BJ (cell line): ENCODE measurements at regions not wholly inside any gene's neighbourhood (a gene's known extent, or its start where the extent isn't known, plus 50 kb on each side); places are given as distances from the start of the nearest gene placed in this dataset.

Experiments
- CTCF ChIA-PET: fragments of 350-600 bp; formaldehyde crosslinking; extraction: SDS; loops from one replicate; lab custom pipeline; 2021; ENCODE audit warnings: antibody characterized with exemption, inconsistent platforms; lab: Yijun Ruan, JAX
- POLR2A ChIA-PET: fragments of 300-600 bp; sonication (Branson Sonifier 250); formaldehyde crosslinking; extraction: SDS; loops from one replicate; lab custom pipeline; 2021; ENCODE audit warnings: antibody characterized with exemption; lab: Charles Lee
- DNase-seq: peaks from one replicate; pipeline ENCODE4 v3.0.0-alpha.2; 2011; ENCODE audit warnings: low read depth
- H3K27me3 ChIP-seq: 2 replicates; pipeline ENCODE4 v1.6.0; 2011; ENCODE audit warnings: low read length; ENCODE audit not compliant: control insufficient read depth, insufficient read depth
- H3K36me3 ChIP-seq: 2 replicates; pipeline ENCODE4 v1.5.1; 2011; ENCODE audit warnings: low read length; ENCODE audit not compliant: control insufficient read depth, insufficient read depth
- H3K4me3 ChIP-seq: 2 replicates; pipeline ENCODE4 v1.5.1; 2011; ENCODE audit warnings: low read depth, mild to moderate bottlenecking, control low read depth, low read length
- TF ChIP-seq, protein P1 (sequence below): IDR thresholded peaks from 2 replicates; pipeline ENCODE4 v1.5.1; 2011; ENCODE audit warnings: low read depth, mild to moderate bottlenecking, control low read depth, inconsistent platforms, low read length, moderate library complexity; ENCODE audit not compliant: insufficient read depth

DNA sequence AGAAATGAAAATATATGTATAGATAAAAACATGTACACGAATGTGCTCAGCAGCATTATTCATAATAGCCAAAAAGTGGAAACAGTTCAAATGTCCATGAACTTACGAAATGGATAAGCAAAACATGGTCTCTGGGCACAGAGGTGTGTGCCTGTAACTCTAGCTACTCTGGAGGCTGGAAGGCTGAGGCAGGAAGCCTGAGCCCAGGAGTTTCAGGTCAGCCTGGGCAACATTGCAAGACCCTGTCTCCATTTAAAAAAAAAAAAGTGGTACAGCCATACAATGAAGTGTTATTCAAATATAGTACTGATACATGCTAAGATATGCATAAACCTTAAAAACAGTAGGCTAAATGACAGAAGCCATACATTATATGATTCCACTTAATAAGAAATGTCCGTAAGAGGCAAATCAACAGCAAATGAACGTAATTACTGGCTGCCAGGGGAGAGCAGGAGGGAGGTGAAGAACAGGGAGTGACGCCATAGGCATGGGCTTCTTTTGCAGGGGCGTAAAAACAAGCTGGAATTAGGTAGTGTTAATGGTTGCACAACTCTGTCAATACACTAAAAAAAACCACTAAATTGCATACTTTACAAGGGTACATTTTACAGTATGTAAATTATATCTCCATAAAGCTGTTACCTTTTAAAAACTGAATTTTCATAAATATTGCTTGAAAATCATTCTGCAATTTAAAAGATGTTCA is 87.2 kb upstream of the PLEKHM1 start:
- POLR2A ChIA-PET: no interaction called here

DNA sequence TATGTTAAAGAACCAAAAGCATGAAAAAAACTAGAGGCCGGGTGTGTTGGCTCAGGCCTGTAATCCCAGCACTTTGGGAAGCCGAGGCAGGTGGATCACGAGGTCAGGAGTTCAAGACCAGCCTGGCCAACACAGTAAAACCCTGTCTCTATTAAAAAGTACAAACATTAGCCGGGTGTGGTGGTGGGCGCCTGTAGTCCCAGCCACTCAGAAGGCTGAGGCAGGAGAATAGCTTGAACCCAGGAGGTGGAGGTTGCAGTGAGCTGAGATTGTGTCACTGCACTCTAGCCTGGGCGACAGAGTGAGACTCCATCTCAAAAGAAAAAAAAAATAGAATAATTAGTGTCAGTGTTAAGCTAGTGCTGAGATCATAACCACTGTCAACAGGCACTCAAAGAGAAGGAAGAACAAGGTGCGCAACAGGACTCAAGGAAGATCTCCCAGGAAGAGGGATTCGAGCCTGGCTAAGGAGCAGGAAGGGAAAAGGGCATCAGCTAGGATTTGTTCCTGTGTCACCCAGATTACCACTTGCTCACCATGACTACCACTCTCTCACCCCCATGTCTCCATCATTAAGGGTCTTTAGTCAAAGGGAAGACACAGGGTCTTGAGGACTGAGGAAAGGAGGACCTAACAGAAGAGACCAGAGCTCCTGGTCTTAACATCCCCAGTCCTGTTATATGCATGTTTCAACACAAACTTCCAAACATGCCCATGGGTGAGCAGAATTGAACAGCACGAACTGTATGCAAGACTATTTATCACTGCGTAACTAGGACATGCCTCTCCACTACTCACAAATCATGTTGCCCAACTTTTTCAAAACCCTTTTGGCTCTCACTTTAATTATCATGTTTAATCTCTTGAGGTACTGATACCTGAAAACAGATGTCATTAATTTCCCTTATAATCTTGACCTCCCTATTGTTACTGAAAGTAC is 88.3 kb upstream of the PLEKHM1 start:
- CTCF ChIA-PET: interaction anchor here (0.5 to 0.9 kb wide), 3 partner anchors 15 to 708 kb away, joined by 3 read pairs; partner anchors contain the start of gene KANSL1
- H3K4me3 ChIP-seq: no peak overlapping the region
- TF ChIP-seq, protein P1, sequence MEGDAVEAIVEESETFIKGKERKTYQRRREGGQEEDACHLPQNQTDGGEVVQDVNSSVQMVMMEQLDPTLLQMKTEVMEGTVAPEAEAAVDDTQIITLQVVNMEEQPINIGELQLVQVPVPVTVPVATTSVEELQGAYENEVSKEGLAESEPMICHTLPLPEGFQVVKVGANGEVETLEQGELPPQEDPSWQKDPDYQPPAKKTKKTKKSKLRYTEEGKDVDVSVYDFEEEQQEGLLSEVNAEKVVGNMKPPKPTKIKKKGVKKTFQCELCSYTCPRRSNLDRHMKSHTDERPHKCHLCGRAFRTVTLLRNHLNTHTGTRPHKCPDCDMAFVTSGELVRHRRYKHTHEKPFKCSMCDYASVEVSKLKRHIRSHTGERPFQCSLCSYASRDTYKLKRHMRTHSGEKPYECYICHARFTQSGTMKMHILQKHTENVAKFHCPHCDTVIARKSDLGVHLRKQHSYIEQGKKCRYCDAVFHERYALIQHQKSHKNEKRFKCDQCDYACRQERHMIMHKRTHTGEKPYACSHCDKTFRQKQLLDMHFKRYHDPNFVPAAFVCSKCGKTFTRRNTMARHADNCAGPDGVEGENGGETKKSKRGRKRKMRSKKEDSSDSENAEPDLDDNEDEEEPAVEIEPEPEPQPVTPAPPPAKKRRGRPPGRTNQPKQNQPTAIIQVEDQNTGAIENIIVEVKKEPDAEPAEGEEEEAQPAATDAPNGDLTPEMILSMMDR: no peak
- DNase-seq: no peak
- POLR2A ChIA-PET: no interaction called here
- no peaks in the 10 kb centered on the region for H3K36me3 ChIP-seq
- no peaks in the 10 kb centered on the region for H3K27me3 ChIP-seq

More for the DNA sequence above, 87.2 kb upstream of the PLEKHM1 start:
- H3K4me3 ChIP-seq: no peak overlapping the region
- H3K36me3 ChIP-seq: no peaks in the 10 kb centered on the region
- CTCF ChIA-PET: no interaction called here
- H3K27me3 ChIP-seq: no peaks in the 10 kb centered on the region
- DNase-seq: no peak
- TF ChIP-seq, protein P1: no peak

DNA sequence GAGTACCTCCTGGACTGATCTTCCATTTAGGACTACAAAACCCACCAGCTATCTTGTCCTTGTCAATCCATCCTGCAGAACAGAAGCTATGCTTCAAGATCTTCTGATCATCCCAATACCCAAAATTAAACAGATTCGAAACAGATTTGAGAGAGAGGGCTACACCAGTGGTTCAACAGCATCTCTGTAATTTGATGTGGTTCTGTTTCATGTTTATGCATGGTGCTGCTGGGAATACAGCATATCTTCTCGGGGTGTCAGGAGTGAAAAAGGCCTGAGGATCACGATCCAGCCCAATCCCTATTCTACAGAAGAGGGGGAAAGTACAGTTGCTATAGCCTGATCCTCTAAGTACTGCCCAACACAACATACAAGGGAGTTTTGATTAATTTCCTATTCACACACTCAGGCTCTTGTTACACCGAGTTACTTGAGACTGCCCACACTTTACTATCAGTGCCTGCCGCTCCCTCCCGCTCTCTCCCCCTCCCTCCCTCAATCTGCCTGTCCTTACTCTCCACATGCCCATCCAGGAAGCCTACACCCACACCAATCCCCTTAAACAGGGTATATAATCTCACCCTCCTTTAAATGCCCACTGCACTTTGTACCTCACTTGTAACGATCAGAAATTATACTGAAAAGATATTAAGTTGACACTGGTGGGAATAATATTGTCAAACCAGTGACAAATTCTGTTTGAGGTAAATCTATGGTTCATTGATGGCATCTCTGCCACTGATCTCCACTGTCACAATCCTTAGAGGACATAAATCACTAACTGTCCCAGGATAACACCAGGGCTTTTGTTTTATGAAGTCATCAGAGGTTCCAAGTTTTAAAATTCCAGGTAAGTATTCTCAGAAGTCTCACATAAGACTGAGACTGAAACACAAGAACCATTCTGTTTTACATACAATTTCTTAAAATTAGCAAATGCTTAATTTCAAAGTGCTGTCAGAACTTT is 89.3 kb upstream of the PLEKHM1 start:
- Histone ChIP-seq H3K4me3 (no peak overlapping the region), H3K36me3 (no peaks in the 10 kb centered on the region), H3K27me3 (no peaks in the 10 kb centered on the region)
- TF ChIP-seq, protein P1: no peak
- CTCF ChIA-PET: interaction anchor here (0.5 kb wide), 1 partner anchor 14 kb away, joined by 3 read pairs; no protein-coding TSS in a partner anchor
- POLR2A ChIA-PET: no interaction called here
- DNase-seq: no peak

DNA sequence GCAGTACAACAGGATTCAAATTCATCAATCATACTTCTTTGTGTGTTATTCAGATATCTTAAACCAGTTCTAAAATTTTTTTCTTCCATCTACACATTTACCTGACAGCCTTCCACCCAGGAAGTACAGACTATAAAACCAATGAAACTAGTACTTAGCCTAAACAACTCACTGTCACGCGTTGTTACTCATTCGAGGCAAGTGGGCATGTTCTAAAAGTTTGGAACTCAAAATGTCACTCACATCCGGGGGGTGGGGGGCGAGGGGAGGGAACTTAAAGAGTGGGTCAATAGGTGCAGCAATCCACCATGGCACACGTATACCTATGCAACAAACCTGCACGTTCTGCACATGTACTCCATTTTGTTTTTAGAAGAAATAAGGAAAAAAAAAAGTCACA is 90.4 kb upstream of the PLEKHM1 start:
- CTCF ChIA-PET: no interaction called here
- no peaks in the 10 kb centered on the region for H3K36me3 ChIP-seq
- TF ChIP-seq, protein P1: no peak
- no peaks in the 10 kb centered on the region for H3K27me3 ChIP-seq
- DNase-seq: no peak
- H3K4me3 ChIP-seq: no peak overlapping the region
- POLR2A ChIA-PET: no interaction called here
